ENCODE measurements at regions not wholly inside any gene's neighbourhood (a gene's known extent, or its start where the extent isn't known, plus 50 kb on each side); places are given as distances from the start of the nearest gene placed in this dataset.
"Not testable (repeated sequence)": the region's sequence is repeated elsewhere in the genome, so short reads cannot be mapped to it uniquely, and the experiment has no call there.

GRCh38 chr2:238765590-238765989 is 82.3 kb upstream of the TWIST2 start:
- no peaks in the 10 kb centered on the region for H3K9me3 ChIP-seq (ENCODE audit: control insufficient read depth in 2 of 2, low read length in 2 of 2)
- no peak overlapping the region for H3K9ac ChIP-seq (ENCODE audit: low read length in 2 of 2)
- H3K36me3 ChIP-seq (ENCODE audit: control insufficient read depth in 2 of 2, insufficient read depth in 2 of 2, low read length in 2 of 2): no peaks in the 10 kb centered on the region
- H3K27ac ChIP-seq (ENCODE audit: low read length): no peak overlapping the region
- H3K4me3 ChIP-seq (ENCODE audit: low read length in 2 of 2): no peak overlapping the region
- H3K4me1 ChIP-seq (ENCODE audit: control insufficient read depth, insufficient read depth, low read length): no peaks in the 10 kb centered on the region
- peaks cover 2% of the 10 kb centered on the region in 2 donors for H3K27me3 ChIP-seq (ENCODE audit: control insufficient read depth in 1 of 2, insufficient read depth in 2 of 2, low read length in 2 of 2)

- peaks cover 12% of the 10 kb centered on the region for H3K4me1 ChIP-seq (ENCODE audit: control insufficient read depth, insufficient read depth, low read length)
- H3K27me3 ChIP-seq (ENCODE audit: control insufficient read depth in 1 of 2, insufficient read depth in 2 of 2, low read length in 2 of 2): no peaks in the 10 kb centered on the region
- H3K4me3 ChIP-seq (ENCODE audit: low read length in 2 of 2): peak overlapping the region; percentile 10 to 67
- no peak overlapping the region for H3K9ac ChIP-seq (ENCODE audit: low read length in 2 of 2)
- H3K36me3 ChIP-seq (ENCODE audit: control insufficient read depth in 2 of 2, insufficient read depth in 2 of 2, low read length in 2 of 2): no peaks in the 10 kb centered on the region
- no peak overlapping the region for H3K27ac ChIP-seq (ENCODE audit: low read length)
- H3K9me3 ChIP-seq (ENCODE audit: control insufficient read depth in 2 of 2, low read length in 2 of 2): no peaks in the 10 kb centered on the region
Observed at GRCh38 chr2:238771218-238771617, 76.7 kb upstream of the TWIST2 start.

GRCh38 chr2:238771639-238772038 is 76.2 kb upstream of the TWIST2 start:
- H3K27me3 ChIP-seq (ENCODE audit: control insufficient read depth in 1 of 2, insufficient read depth in 2 of 2, low read length in 2 of 2): no peaks in the 10 kb centered on the region
- no peaks in the 10 kb centered on the region for H3K9me3 ChIP-seq (ENCODE audit: control insufficient read depth in 2 of 2, low read length in 2 of 2)
- no peak overlapping the region for H3K9ac ChIP-seq (ENCODE audit: low read length in 2 of 2)
- H3K4me1 ChIP-seq (ENCODE audit: control insufficient read depth, insufficient read depth, low read length): peaks cover 12% of the 10 kb centered on the region
- H3K27ac ChIP-seq (ENCODE audit: low read length): no peak overlapping the region
- H3K36me3 ChIP-seq (ENCODE audit: control insufficient read depth in 2 of 2, insufficient read depth in 2 of 2, low read length in 2 of 2): no peaks in the 10 kb centered on the region
- H3K4me3 ChIP-seq (ENCODE audit: low read length in 2 of 2): peak overlapping the region; percentile 10 to 67

GRCh38 chr2:238772635-238773297 is 75.1 kb upstream of the TWIST2 start:
- H3K9ac ChIP-seq (ENCODE audit: low read length in 2 of 2): no peak overlapping the region
- H3K4me1 ChIP-seq (ENCODE audit: control insufficient read depth, insufficient read depth, low read length): peaks cover 12% of the 10 kb centered on the region
- no peak overlapping the region for H3K27ac ChIP-seq (ENCODE audit: low read length)
- H3K4me3 ChIP-seq (ENCODE audit: low read length in 2 of 2): no peak overlapping the region
- no peaks in the 10 kb centered on the region for H3K27me3 ChIP-seq (ENCODE audit: control insufficient read depth in 1 of 2, insufficient read depth in 2 of 2, low read length in 2 of 2)
- no peaks in the 10 kb centered on the region for H3K9me3 ChIP-seq (ENCODE audit: control insufficient read depth in 2 of 2, low read length in 2 of 2)
- no peaks in the 10 kb centered on the region for H3K36me3 ChIP-seq (ENCODE audit: control insufficient read depth in 2 of 2, insufficient read depth in 2 of 2, low read length in 2 of 2)

GRCh38 chr2:238773472-238773871 is 74.4 kb upstream of the TWIST2 start:
- H3K9me3 ChIP-seq (ENCODE audit: control insufficient read depth in 2 of 2, low read length in 2 of 2): no peaks in the 10 kb centered on the region

GRCh38 chr2:238774071-238774470 is 73.8 kb upstream of the TWIST2 start:
- no peaks in the 10 kb centered on the region for H3K36me3 ChIP-seq (ENCODE audit: control insufficient read depth in 2 of 2, insufficient read depth in 2 of 2, low read length in 2 of 2)
- no peak overlapping the region for H3K9ac ChIP-seq (ENCODE audit: low read length in 2 of 2)
- peaks cover 12% of the 10 kb centered on the region for H3K4me1 ChIP-seq (ENCODE audit: control insufficient read depth, insufficient read depth, low read length)
- no peak overlapping the region for H3K4me3 ChIP-seq (ENCODE audit: low read length in 2 of 2)
- no peaks in the 10 kb centered on the region for H3K9me3 ChIP-seq (ENCODE audit: control insufficient read depth in 2 of 2, low read length in 2 of 2)
- H3K27ac ChIP-seq (ENCODE audit: low read length): no peak overlapping the region
- H3K27me3 ChIP-seq (ENCODE audit: control insufficient read depth in 1 of 2, insufficient read depth in 2 of 2, low read length in 2 of 2): no peaks in the 10 kb centered on the region

More at GRCh38 chr2:238773472-238773871, 74.4 kb upstream of the TWIST2 start:
- Histone ChIP-seq H3K27ac (ENCODE audit: low read length) (no peak overlapping the region), H3K9ac (ENCODE audit: low read length in 2 of 2) (no peak overlapping the region), H3K27me3 (ENCODE audit: control insufficient read depth in 1 of 2, insufficient read depth in 2 of 2, low read length in 2 of 2) (no peaks in the 10 kb centered on the region), H3K4me3 (ENCODE audit: low read length in 2 of 2) (no peak overlapping the region), H3K4me1 (ENCODE audit: control insufficient read depth, insufficient read depth, low read length) (peaks cover 12% of the 10 kb centered on the region), H3K36me3 (ENCODE audit: control insufficient read depth in 2 of 2, insufficient read depth in 2 of 2, low read length in 2 of 2) (no peaks in the 10 kb centered on the region)

GRCh38 chr2:238774980-238775509 is 72.8 kb upstream of the TWIST2 start:
- no peak overlapping the region for H3K4me3 ChIP-seq (ENCODE audit: low read length in 2 of 2)
- H3K36me3 ChIP-seq (ENCODE audit: control insufficient read depth in 2 of 2, insufficient read depth in 2 of 2, low read length in 2 of 2): no peaks in the 10 kb centered on the region
- no peak overlapping the region for H3K9ac ChIP-seq (ENCODE audit: low read length in 2 of 2)
- no peaks in the 10 kb centered on the region for H3K9me3 ChIP-seq (ENCODE audit: control insufficient read depth in 2 of 2, low read length in 2 of 2)
- no peak overlapping the region for H3K27ac ChIP-seq (ENCODE audit: low read length)
- no peaks in the 10 kb centered on the region for H3K27me3 ChIP-seq (ENCODE audit: control insufficient read depth in 1 of 2, insufficient read depth in 2 of 2, low read length in 2 of 2)
- H3K4me1 ChIP-seq (ENCODE audit: control insufficient read depth, insufficient read depth, low read length): peaks cover 12% of the 10 kb centered on the region

GRCh38 chr2:238775591-238775990 is 72.3 kb upstream of the TWIST2 start:
- Histone ChIP-seq H3K9ac (ENCODE audit: low read length in 2 of 2) (no peak overlapping the region), H3K4me1 (ENCODE audit: control insufficient read depth, insufficient read depth, low read length) (peaks cover 12% of the 10 kb centered on the region), H3K36me3 (ENCODE audit: control insufficient read depth in 2 of 2, insufficient read depth in 2 of 2, low read length in 2 of 2) (no peaks in the 10 kb centered on the region), H3K27ac (ENCODE audit: low read length) (no peak overlapping the region), H3K9me3 (ENCODE audit: control insufficient read depth in 2 of 2, low read length in 2 of 2) (no peaks in the 10 kb centered on the region), H3K27me3 (ENCODE audit: control insufficient read depth in 1 of 2, insufficient read depth in 2 of 2, low read length in 2 of 2) (no peaks in the 10 kb centered on the region), H3K4me3 (ENCODE audit: low read length in 2 of 2) (no peak overlapping the region)

GRCh38 chr2:238776003-238776760 is 71.7 kb upstream of the TWIST2 start:
- no peak overlapping the region for H3K4me3 ChIP-seq (ENCODE audit: low read length in 2 of 2)
- peaks cover 12% of the 10 kb centered on the region for H3K4me1 ChIP-seq (ENCODE audit: control insufficient read depth, insufficient read depth, low read length)
- no peaks in the 10 kb centered on the region for H3K36me3 ChIP-seq (ENCODE audit: control insufficient read depth in 2 of 2, insufficient read depth in 2 of 2, low read length in 2 of 2)
- no peak overlapping the region for H3K27ac ChIP-seq (ENCODE audit: low read length)
- H3K27me3 ChIP-seq (ENCODE audit: control insufficient read depth in 1 of 2, insufficient read depth in 2 of 2, low read length in 2 of 2): no peaks in the 10 kb centered on the region
- H3K9ac ChIP-seq (ENCODE audit: low read length in 2 of 2): no peak overlapping the region
- no peaks in the 10 kb centered on the region for H3K9me3 ChIP-seq (ENCODE audit: control insufficient read depth in 2 of 2, low read length in 2 of 2)

GRCh38 chr2:238776761-238777046 is 71.2 kb upstream of the TWIST2 start:
- H3K4me1 ChIP-seq (ENCODE audit: control insufficient read depth, insufficient read depth, low read length); H3K36me3 ChIP-seq (ENCODE audit: control insufficient read depth in 2 of 2, insufficient read depth in 2 of 2, low read length in 2 of 2); H3K27ac ChIP-seq (ENCODE audit: low read length); H3K4me3 ChIP-seq (ENCODE audit: low read length in 2 of 2); H3K27me3 ChIP-seq (ENCODE audit: control insufficient read depth in 1 of 2, insufficient read depth in 2 of 2, low read length in 2 of 2); H3K9me3 ChIP-seq (ENCODE audit: control insufficient read depth in 2 of 2, low read length in 2 of 2); H3K9ac ChIP-seq (ENCODE audit: low read length in 2 of 2): not testable (repeated sequence)
